Neuronal stem cell (in vitro differentiated cells): ENCODE measurements at regions not wholly inside any gene's neighbourhood (a gene's known extent, or its start where the extent isn't known, plus 50 kb on each side); places are given as distances from the start of the nearest gene placed in this dataset.
A peak's percentile ranks its signal among the peaks of the same experiment; 100 is the strongest.

ENCODE experiments used
- DNase-seq: peaks from one replicate; pipeline ENCODE4 v3.0.0-alpha.2; 2013; ENCODE audit warnings: low spot score
- H2AFZ ChIP-seq: one replicate; pipeline ENCODE4 v1.6.1; 2013; ENCODE audit warnings: mild to moderate bottlenecking, low read length, inconsistent platforms
- H2AK5ac ChIP-seq: 2 replicates; pipeline ENCODE4 v1.6.1; 2013; ENCODE audit warnings: low read depth, mild to moderate bottlenecking, inconsistent platforms, low read length, moderate library complexity, mixed read lengths
- H2BK120ac ChIP-seq: 2 replicates; pipeline ENCODE4 v1.6.1; 2013; ENCODE audit warnings: low read depth, mild to moderate bottlenecking, inconsistent platforms, low read length, moderate library complexity, mixed read lengths
- H2BK12ac ChIP-seq: one replicate; pipeline ENCODE4 v1.6.1; 2013; ENCODE audit warnings: low read length, inconsistent platforms
- H2BK15ac ChIP-seq: 2 replicates; pipeline ENCODE4 v1.6.1; 2013; ENCODE audit warnings: mild to moderate bottlenecking, low read length, inconsistent platforms, mixed read lengths
- H2BK5ac ChIP-seq: one replicate; pipeline ENCODE4 v1.6.1; 2013; ENCODE audit warnings: inconsistent platforms, mild to moderate bottlenecking, low read length, moderate library complexity
- H3K14ac ChIP-seq: one replicate; pipeline ENCODE4 v1.6.1; 2013; ENCODE audit warnings: low read length, inconsistent platforms
- H3K18ac ChIP-seq: 2 replicates; pipeline ENCODE4 v1.6.1; 2013; ENCODE audit warnings: low read length, inconsistent platforms
- H3K23ac ChIP-seq: 2 replicates; pipeline ENCODE4 v1.6.1; 2013; ENCODE audit warnings: low read depth, mild to moderate bottlenecking, mixed read lengths, low read length, inconsistent platforms; ENCODE audit not compliant: poor library complexity
- H3K27ac ChIP-seq: replicated peaks from 3 replicates; pipeline ENCODE4 v1.5.1; 2013; ENCODE audit warnings: low read length, inconsistent platforms
- H3K27me3 ChIP-seq, 3 experiments: 2 replicates each; pipeline ENCODE4 v1.6.1; 2013; ENCODE audit warnings: low read length in 3 of 3, mild to moderate bottlenecking in 2 of 3, inconsistent platforms in 1 of 3, low read depth in 1 of 3, mixed read lengths in 1 of 3, moderate library complexity in 1 of 3; ENCODE audit not compliant: control insufficient read depth in 3 of 3, insufficient read depth in 3 of 3
- H3K36me3 ChIP-seq, 2 donors: replicated peaks in 1 of 2; 2 replicates each; pipeline ENCODE4 v1.6.1; 2013; ENCODE audit warnings: low read length in 2 of 2; ENCODE audit not compliant: control insufficient read depth in 2 of 2, insufficient read depth in 2 of 2
- H3K4ac ChIP-seq: 2 replicates; pipeline ENCODE4 v1.6.1; 2013; ENCODE audit warnings: inconsistent platforms, mild to moderate bottlenecking, low read length, moderate library complexity
- H3K4me1 ChIP-seq, 2 donors: 1 replicate in 1 of 2; 2 replicates in 1 of 2; pipeline ENCODE4 v1.6.1; 2013; ENCODE audit warnings: low read length in 2 of 2, low read depth in 1 of 2; ENCODE audit not compliant: control insufficient read depth in 2 of 2, insufficient read depth in 1 of 2
- H3K4me2 ChIP-seq: one replicate; pipeline ENCODE4 v1.6.1; 2013; ENCODE audit warnings: mild to moderate bottlenecking, low read length, inconsistent platforms; ENCODE audit not compliant: insufficient read depth, poor library complexity, severe bottlenecking
- H3K4me3 ChIP-seq, 2 donors: 2 replicates each; pipeline ENCODE4 v1.5.1; 2013; ENCODE audit warnings: low read length in 2 of 2, mild to moderate bottlenecking in 2 of 2, inconsistent platforms in 1 of 2, moderate library complexity in 1 of 2
- H3K79me1 ChIP-seq: one replicate; pipeline ENCODE4 v1.6.1; 2013; ENCODE audit warnings: low read depth, mild to moderate bottlenecking, inconsistent platforms, low read length, moderate library complexity
- H3K9ac ChIP-seq: one replicate; pipeline ENCODE4 v1.6.1; 2013; ENCODE audit warnings: mild to moderate bottlenecking, low read depth, low read length, inconsistent platforms; ENCODE audit not compliant: poor library complexity
- H3K9me3 ChIP-seq, 2 donors: replicated peaks in 1 of 2; 2 replicates each; pipeline versions ENCODE3 to v1.6.1; 2013; ENCODE audit warnings: low read length in 2 of 2, mild to moderate bottlenecking in 2 of 2, inconsistent platforms in 1 of 2, low read depth in 1 of 2, mixed read lengths in 1 of 2, moderate library complexity in 1 of 2; ENCODE audit not compliant: control insufficient read depth in 2 of 2, insufficient read depth in 1 of 2
- H4K8ac ChIP-seq: one replicate; pipeline ENCODE4 v1.6.1; 2013; ENCODE audit warnings: low read depth, mild to moderate bottlenecking, inconsistent platforms, low read length, moderate library complexity
- H4K91ac ChIP-seq: one replicate; pipeline ENCODE4 v1.6.1; 2013; ENCODE audit warnings: low read length, low read depth, mild to moderate bottlenecking, inconsistent platforms; ENCODE audit not compliant: poor library complexity
- WGBS, 2 donors: extraction: QIAGEN DNeasy Blood & Tissue Kit; methylation state at CpG; one replicate each; pipeline ENCODE4 v1.1.7; 2013; ENCODE audit warnings: missing lambda C conversion rate in 2 of 2, mixed read lengths in 1 of 2; ENCODE audit not compliant: insufficient read length in 2 of 2, insufficient replicate concordance in 1 of 2; ENCODE audit errors: extremely low coverage in 2 of 2; 5-methylcytosine and 5-hydroxymethylcytosine counted together

GRCh38 chr6:153511896-153512496, 380.9 kb upstream of the RGS17 start:
- Histone ChIP-seq H3K27me3 (no peaks in the 10 kb centered on the region), H3K4me3 (no peak overlapping the region), H2BK15ac (no peak overlapping the region), H3K23ac (no peak overlapping the region), H3K27ac (no peak overlapping the region), H2BK5ac (no peak overlapping the region), H3K4ac (no peak overlapping the region), H3K4me2 (no peak overlapping the region), H2BK12ac (no peak overlapping the region), H3K36me3 (no peaks in the 10 kb centered on the region), H3K4me1 (no peaks in the 10 kb centered on the region), H3K9me3 (no peaks in the 10 kb centered on the region), H3K79me1 (no peaks in the 10 kb centered on the region), H3K9ac (no peak overlapping the region), H4K91ac (no peak overlapping the region), H4K8ac (no peak overlapping the region), H2BK120ac (no peak overlapping the region), H2AK5ac (no peak overlapping the region), H3K14ac (no peak overlapping the region), H3K18ac (no peak overlapping the region), H2AFZ (no peak overlapping the region)
- no CpG with 5 or more reads among the region's 2 CpGs for WGBS, 2 donors
- DNase-seq: peak; percentile 18

GRCh38 chr6:153503810-153504209, 372.7 kb upstream of the RGS17 start:
- WGBS, 2 donors: no CpG with 5 or more reads among the region's 4 CpGs

GRCh38 chr6:153493501-153493900, 362.4 kb upstream of the RGS17 start:
- H2AK5ac ChIP-seq: no peak overlapping the region
- no peak overlapping the region for H3K9ac ChIP-seq
- H3K14ac ChIP-seq: no peak overlapping the region
- no peak overlapping the region for H2BK120ac ChIP-seq
- H3K27ac ChIP-seq: no peak overlapping the region
- H4K91ac ChIP-seq: no peak overlapping the region
- no peak overlapping the region for H2AFZ ChIP-seq
- no peak overlapping the region for H2BK12ac ChIP-seq
- H3K27me3 ChIP-seq: no peaks in the 10 kb centered on the region
- no CpG with 5 or more reads among the region's 2 CpGs for WGBS, 2 donors
- H3K36me3 ChIP-seq: no peaks in the 10 kb centered on the region
- H3K4me1 ChIP-seq: no peaks in the 10 kb centered on the region
- H3K18ac ChIP-seq: no peak overlapping the region
- H3K4me2 ChIP-seq: no peak overlapping the region
- no peak overlapping the region for H2BK15ac ChIP-seq
- DNase-seq: no peak
- H3K79me1 ChIP-seq: no peaks in the 10 kb centered on the region
- no peaks in the 10 kb centered on the region for H3K9me3 ChIP-seq
- no peak overlapping the region for H3K4me3 ChIP-seq
- H3K23ac ChIP-seq: no peak overlapping the region
- H3K4ac ChIP-seq: no peak overlapping the region
- no peak overlapping the region for H4K8ac ChIP-seq
- no peak overlapping the region for H2BK5ac ChIP-seq

More at GRCh38 chr6:153503810-153504209, 372.7 kb upstream of the RGS17 start:
- no peak overlapping the region for H3K4ac ChIP-seq
- no peak overlapping the region for H3K14ac ChIP-seq
- H4K8ac ChIP-seq: no peak overlapping the region
- H2AK5ac ChIP-seq: no peak overlapping the region
- H3K9me3 ChIP-seq: no peaks in the 10 kb centered on the region
- no peak overlapping the region for H3K23ac ChIP-seq
- no peaks in the 10 kb centered on the region for H3K79me1 ChIP-seq
- no peak overlapping the region for H3K9ac ChIP-seq
- no peaks in the 10 kb centered on the region for H3K36me3 ChIP-seq
- no peak overlapping the region for H3K4me3 ChIP-seq
- no peak overlapping the region for H2BK15ac ChIP-seq
- H2BK12ac ChIP-seq: no peak overlapping the region
- H3K4me2 ChIP-seq: no peak overlapping the region
- no peak overlapping the region for H2BK120ac ChIP-seq
- H3K27me3 ChIP-seq: no peaks in the 10 kb centered on the region
- no peak overlapping the region for H3K18ac ChIP-seq
- H2AFZ ChIP-seq: no peak overlapping the region
- no peak overlapping the region for H2BK5ac ChIP-seq
- no peak overlapping the region for H3K27ac ChIP-seq
- no peak overlapping the region for H4K91ac ChIP-seq
- DNase-seq: no peak
- no peaks in the 10 kb centered on the region for H3K4me1 ChIP-seq

- no peak overlapping the region for H2BK15ac ChIP-seq
- no peak overlapping the region for H3K4me2 ChIP-seq
- H2AFZ ChIP-seq: no peak overlapping the region
- H3K4ac ChIP-seq: no peak overlapping the region
- H3K9me3 ChIP-seq: no peaks in the 10 kb centered on the region
- H4K8ac ChIP-seq: no peak overlapping the region
- no peak overlapping the region for H3K4me3 ChIP-seq
- H2BK12ac ChIP-seq: no peak overlapping the region
- no peaks in the 10 kb centered on the region for H3K27me3 ChIP-seq
- no peaks in the 10 kb centered on the region for H3K36me3 ChIP-seq
- no peak for DNase-seq
- no peaks in the 10 kb centered on the region for H3K4me1 ChIP-seq
- H2BK5ac ChIP-seq: no peak overlapping the region
- H2AK5ac ChIP-seq: no peak overlapping the region
- no peak overlapping the region for H4K91ac ChIP-seq
- H2BK120ac ChIP-seq: no peak overlapping the region
- no peak overlapping the region for H3K9ac ChIP-seq
- no peak overlapping the region for H3K23ac ChIP-seq
- WGBS, 2 donors: no CpG with 5 or more reads among the region's 4 CpGs
- H3K14ac ChIP-seq: no peak overlapping the region
- H3K18ac ChIP-seq: no peak overlapping the region
- no peak overlapping the region for H3K27ac ChIP-seq
- H3K79me1 ChIP-seq: no peaks in the 10 kb centered on the region
Measured at GRCh38 chr6:153489479-153489878, 358.4 kb upstream of the RGS17 start.
